GM21515 (cell line): ENCODE measurements at regions not wholly inside any gene's neighbourhood (a gene's known extent, or its start where the extent isn't known, plus 50 kb on each side); places are given as distances from the start of the nearest gene placed in this dataset.

Source experiments
- ATAC-seq: cut with Tn5 transposase; IDR thresholded peaks from one replicate; pipeline ENCODE4 v1.9.1; 2021; ENCODE audit not compliant: unreplicated experiment

- ATAC-seq = no peak
These were observed 72.3 kb upstream of the ZP4 start for GRCh38 chr1:237962985-237963384.

- no peak for ATAC-seq
These were observed 71.0 kb upstream of the ZP4 start for GRCh38 chr1:237961754-237962153.

GRCh38 chr1:237959838-237960237, 69.1 kb upstream of the ZP4 start:
- ATAC-seq = no peak

GRCh38 chr1:237953238-237953637, 62.5 kb upstream of the ZP4 start:
- no peak for ATAC-seq
